Endothelial cell of umbilical vein (primary cell): ENCODE measurements at regions not wholly inside any gene's neighbourhood (a gene's known extent, or its start where the extent isn't known, plus 50 kb on each side); places are given as distances from the start of the nearest gene placed in this dataset.

Experiments used
- BruUV-seq: library from RNA; stranded (reverse); fragments of 400-500 nt; replicated peaks from 2 replicates; lab custom pipeline; 2021; lab: Mats Ljungman, UMichigan
- CTCF ChIA-PET: fragments of 300-600, 350-600 bp; sonication (Branson Sonifier 250); formaldehyde crosslinking; loops from one replicate; lab custom pipeline; 2021; ENCODE audit warnings: antibody characterized with exemption, inconsistent platforms; lab: Charles Lee
- POLR2A ChIA-PET: fragments of 300-600, 350-600 bp; sonication (Branson Sonifier 250); formaldehyde crosslinking; loops from one replicate; lab custom pipeline; 2021; ENCODE audit warnings: antibody characterized with exemption, inconsistent platforms; lab: Charles Lee
- DNase-seq: peaks from one replicate; pipeline ENCODE4 v3.0.0-alpha.2; 2011; ENCODE audit warnings: low read depth, low spot score
- FAIRE-seq: peaks from 2 replicates; lab custom pipeline; 2011; peaks lifted over from hg19 to GRCh38; lab: Jason Lieb, UNC
- H2AFZ ChIP-seq: 2 replicates; pipeline ENCODE4 v1.6.0; 2012; ENCODE audit warnings: low read depth, low read length, control low read depth, inconsistent platforms
- H3K27ac ChIP-seq: 2 replicates; pipeline ENCODE4 v1.5.1; 2011; ENCODE audit warnings: low read depth, mild to moderate bottlenecking, control low read depth, low read length, moderate library complexity; ENCODE audit not compliant: insufficient read depth
- H3K27me3 ChIP-seq, 2 experiments: 2 replicates each; pipeline versions ENCODE4 v1.6.0 to v1.6.1; 2011; ENCODE audit warnings: low read length in 2 of 2, mixed read lengths in 1 of 2; ENCODE audit not compliant: control insufficient read depth in 2 of 2, insufficient read depth in 2 of 2
- H3K36me3 ChIP-seq, 2 experiments: 2 replicates in 1 of 2; 3 replicates in 1 of 2; pipeline ENCODE4 v1.5.1; 2011; ENCODE audit warnings: low read length in 2 of 2, mild to moderate bottlenecking in 1 of 2, moderate library complexity in 1 of 2; ENCODE audit not compliant: control insufficient read depth in 2 of 2, insufficient read depth in 2 of 2; ENCODE audit errors: extremely low read depth in 1 of 2
- H3K4me1 ChIP-seq: 3 replicates; pipeline ENCODE4 v1.5.1; 2011; ENCODE audit warnings: mild to moderate bottlenecking, low read length; ENCODE audit not compliant: control insufficient read depth, insufficient read depth; ENCODE audit errors: extremely low read depth
- H3K4me2 ChIP-seq: 2 replicates; pipeline ENCODE4 v1.6.1; 2011; ENCODE audit warnings: low read length, control low read depth, mixed read lengths; ENCODE audit not compliant: insufficient read depth
- H3K4me3 ChIP-seq, 3 experiments: fragments of 200-600 bp in 1 of 3; sonication (generic), shearing (Covaris generic) in 1 of 3; replicated peaks in 1 of 3; 2 replicates each; pipeline ENCODE4 v1.5.1; 2011 to 2016; ENCODE audit warnings: control low read depth in 3 of 3, low read length in 3 of 3, mild to moderate bottlenecking in 2 of 3, inconsistent platforms in 1 of 3, low read depth in 1 of 3, moderate library complexity in 1 of 3; ENCODE audit not compliant: insufficient read depth in 1 of 3
- H3K79me2 ChIP-seq: 2 replicates; pipeline ENCODE4 v1.6.0; 2012; ENCODE audit warnings: low read length, inconsistent platforms; ENCODE audit not compliant: control insufficient read depth, insufficient read depth
- H3K9ac ChIP-seq: replicated peaks from 2 replicates; pipeline ENCODE3; 2011; ENCODE audit warnings: low read length, control low read depth; ENCODE audit not compliant: insufficient read depth; ENCODE audit errors: extremely low read depth
- H3K9me1 ChIP-seq: replicated peaks from 3 replicates; pipeline ENCODE4 v1.6.0; 2011; ENCODE audit warnings: mild to moderate bottlenecking, low read length; ENCODE audit not compliant: control insufficient read depth, insufficient read depth; ENCODE audit errors: extremely low read depth
- H3K9me3 ChIP-seq: replicated peaks from 2 replicates; pipeline ENCODE4 v1.5.1; 2012; ENCODE audit warnings: low read length, inconsistent platforms; ENCODE audit not compliant: control insufficient read depth, insufficient read depth
- H4K20me1 ChIP-seq: replicated peaks from 2 replicates; pipeline ENCODE3; 2011; ENCODE audit warnings: mild to moderate bottlenecking, low read length; ENCODE audit not compliant: control insufficient read depth, insufficient read depth; ENCODE audit errors: extremely low read depth
- CTCF ChIP-seq, 2 donors: IDR thresholded peaks; 1 replicate in 1 of 2; 2 replicates in 1 of 2; pipeline ENCODE4 v1.5.1; 2011; ENCODE audit warnings: low read length in 2 of 2, mild to moderate bottlenecking in 2 of 2, moderate library complexity in 2 of 2, control low read depth in 1 of 2, inconsistent platforms in 1 of 2, low read depth in 1 of 2; ENCODE audit not compliant: insufficient read depth in 1 of 2; ENCODE audit errors: extremely low read depth in 1 of 2
- EZH2 ChIP-seq: IDR thresholded peaks from 2 replicates; pipeline ENCODE4 v1.6.1; 2012; ENCODE audit warnings: borderline replicate concordance, low read depth, mild to moderate bottlenecking, moderate library complexity, low read length, inconsistent platforms; ENCODE audit not compliant: severe bottlenecking
- FOS ChIP-seq: IDR thresholded peaks from 2 replicates; pipeline ENCODE4 v1.6.1; 2011; ENCODE audit warnings: mild to moderate bottlenecking, low read length, moderate library complexity, borderline replicate concordance; ENCODE audit not compliant: insufficient read depth
- JUN ChIP-seq: IDR thresholded peaks from 2 replicates; pipeline ENCODE4 v1.6.1; 2011; ENCODE audit warnings: borderline replicate concordance, low read depth; ENCODE audit not compliant: insufficient read length, insufficient read depth
- MYC ChIP-seq: IDR thresholded peaks from one replicate; pipeline ENCODE4 v1.6.1; 2011; ENCODE audit warnings: mild to moderate bottlenecking, low read depth, low read length
- POLR2A ChIP-seq: IDR thresholded peaks from 2 replicates; pipeline ENCODE4 v1.6.1; 2012; ENCODE audit warnings: low read depth, mild to moderate bottlenecking, control low read depth, low read length
- POLR2AphosphoS5 ChIP-seq: IDR thresholded peaks from 2 replicates; pipeline ENCODE4 v1.6.1; 2012; ENCODE audit warnings: low read depth, mild to moderate bottlenecking, control low read depth, low read length, moderate library complexity; ENCODE audit not compliant: insufficient read depth
- dilution Hi-C: fragments of 300-500 bp; cut with MboI; formaldehyde crosslinking; loops from one replicate; pipeline ENCODE4 v1.15.0; 2019; ENCODE audit warnings: low sequenced_read_pairs; ENCODE audit not compliant: extremely low pct_ligation_motif_present
- intact Hi-C: fragments of 100-400 bp; cut with micrococcal nuclease; formaldehyde crosslinking; loops from one replicate; pipeline ENCODE4 v1.10.0; 2022

- Histone ChIP-seq H4K20me1 (no peaks in the 10 kb centered on the region), H3K4me1 (no peaks in the 10 kb centered on the region), H3K79me2 (no peaks in the 10 kb centered on the region), H3K4me3 (no peak overlapping the region), H3K27me3 (no peaks in the 10 kb centered on the region), H3K4me2 (no peak overlapping the region), H3K9me1 (no peaks in the 10 kb centered on the region), H3K9me3 (no peaks in the 10 kb centered on the region), H3K9ac (no peak overlapping the region), H3K27ac (no peak overlapping the region), H2AFZ (no peak overlapping the region), H3K36me3 (no peaks in the 10 kb centered on the region)
- CTCF ChIA-PET = no interaction called here
- intact Hi-C loops = no loop called here
- TF ChIP-seq POLR2A (no peak), EZH2 (no peak), MYC (no peak), POLR2AphosphoS5 (no peak), FOS (no peak), CTCF (IDR thresholded peaks at IDR 0.05; ENCODE audit: extremely low read depth in 1 of 2, insufficient read depth in 1 of 2, low read depth in 1 of 2, low read length in 2 of 2) (no peak), JUN (no peak)
- no peak for DNase-seq
- no peak for FAIRE-seq
- dilution Hi-C loops = no loop called here
- POLR2A ChIA-PET = no interaction called here
- BruUV-seq = no TSS peak
Measured at GRCh38 chr6:958488-958887, 265.5 kb upstream of the EXOC2 start.
